CD4-positive, alpha-beta T cell treated with Interleukin-4 for 4 hours (primary cell): ENCODE measurements at regions not wholly inside any gene's neighbourhood (a gene's known extent, or its start where the extent isn't known, plus 50 kb on each side); places are given as distances from the start of the nearest gene placed in this dataset.

Experiments
- DNase-seq: peaks from one replicate; pipeline ENCODE4 v3.0.0-alpha.2; 2020

DNA sequence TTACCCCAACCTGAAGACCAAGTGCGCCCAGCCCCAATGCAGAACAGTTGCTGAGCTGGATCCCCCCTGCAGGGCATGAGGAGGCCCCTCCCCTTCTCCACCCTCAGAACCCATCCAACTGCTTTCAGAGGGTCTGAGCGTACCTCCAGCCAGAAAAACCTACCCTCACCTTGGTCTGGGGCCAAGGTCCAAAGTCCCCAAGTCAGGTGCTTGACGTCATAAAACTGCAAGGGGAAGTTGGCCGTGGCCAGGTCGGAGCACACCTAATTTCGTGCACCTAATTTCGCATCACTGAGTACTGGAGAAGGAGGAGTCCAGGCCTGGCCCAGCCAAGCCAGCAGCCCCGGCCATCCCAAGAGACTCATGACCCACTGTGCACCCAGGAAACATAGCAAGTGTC lies 289.8 kb downstream of the CTTN start:
- no peak for DNase-seq

DNA sequence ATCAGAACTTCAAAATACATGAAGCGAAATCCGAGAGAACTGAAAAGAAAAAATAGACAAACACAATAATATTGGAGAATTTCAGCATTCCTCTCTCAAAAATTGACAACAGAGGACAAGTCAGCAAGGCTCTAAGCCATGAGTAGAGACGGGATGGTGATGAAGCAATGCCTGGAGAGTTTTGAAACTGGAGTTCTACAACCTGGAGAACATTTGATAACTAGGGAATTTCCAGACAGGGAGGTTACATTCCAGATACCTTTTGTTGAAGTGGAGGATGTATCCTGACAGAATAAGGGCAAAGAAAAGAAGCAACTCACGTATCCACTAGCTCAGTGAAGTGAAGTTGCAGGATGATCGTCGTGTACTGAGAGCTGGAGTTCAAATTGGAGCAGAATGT lies 291.4 kb downstream of the CTTN start:
- no peak for DNase-seq

DNA sequence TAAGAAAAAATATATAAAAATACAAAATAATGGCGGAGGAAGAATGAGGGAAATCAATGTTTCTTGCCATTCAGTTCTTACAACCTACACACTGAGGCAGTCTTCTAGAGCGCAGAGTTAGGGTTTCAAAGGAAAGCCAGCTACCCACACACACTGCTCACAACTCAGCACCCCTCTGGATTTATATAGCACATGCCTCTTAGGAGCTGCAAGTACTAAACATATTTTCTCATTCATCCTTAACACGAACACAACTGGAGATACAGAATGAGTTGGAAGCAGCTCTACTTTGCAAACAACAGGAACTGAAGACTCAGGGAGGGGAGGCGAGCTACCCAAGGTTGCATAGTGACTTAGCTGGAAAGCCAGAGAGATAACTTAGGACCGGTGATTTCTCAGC lies 293.8 kb downstream of the CTTN start:
- no peak for DNase-seq

DNA sequence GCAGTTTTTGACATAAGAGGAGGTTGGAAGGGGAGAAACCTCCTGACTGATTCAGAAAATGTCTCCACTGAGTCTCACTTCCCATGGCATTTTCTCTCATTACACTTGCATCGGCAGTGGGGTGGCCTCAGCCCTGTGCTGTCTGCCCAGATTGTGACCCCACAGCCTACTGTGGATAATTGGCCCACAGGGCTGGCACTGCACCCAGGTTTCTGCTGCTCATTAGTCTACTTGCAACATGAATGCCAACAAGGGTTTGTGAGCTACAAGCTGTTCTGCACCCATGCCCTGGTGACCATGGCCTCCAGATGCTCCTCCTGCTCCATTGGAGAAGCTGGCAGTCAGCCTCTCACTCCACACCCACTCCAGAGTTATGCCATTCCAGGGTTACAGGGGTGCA lies 296.0 kb downstream of the CTTN start:
- DNase-seq, result no peak

DNA sequence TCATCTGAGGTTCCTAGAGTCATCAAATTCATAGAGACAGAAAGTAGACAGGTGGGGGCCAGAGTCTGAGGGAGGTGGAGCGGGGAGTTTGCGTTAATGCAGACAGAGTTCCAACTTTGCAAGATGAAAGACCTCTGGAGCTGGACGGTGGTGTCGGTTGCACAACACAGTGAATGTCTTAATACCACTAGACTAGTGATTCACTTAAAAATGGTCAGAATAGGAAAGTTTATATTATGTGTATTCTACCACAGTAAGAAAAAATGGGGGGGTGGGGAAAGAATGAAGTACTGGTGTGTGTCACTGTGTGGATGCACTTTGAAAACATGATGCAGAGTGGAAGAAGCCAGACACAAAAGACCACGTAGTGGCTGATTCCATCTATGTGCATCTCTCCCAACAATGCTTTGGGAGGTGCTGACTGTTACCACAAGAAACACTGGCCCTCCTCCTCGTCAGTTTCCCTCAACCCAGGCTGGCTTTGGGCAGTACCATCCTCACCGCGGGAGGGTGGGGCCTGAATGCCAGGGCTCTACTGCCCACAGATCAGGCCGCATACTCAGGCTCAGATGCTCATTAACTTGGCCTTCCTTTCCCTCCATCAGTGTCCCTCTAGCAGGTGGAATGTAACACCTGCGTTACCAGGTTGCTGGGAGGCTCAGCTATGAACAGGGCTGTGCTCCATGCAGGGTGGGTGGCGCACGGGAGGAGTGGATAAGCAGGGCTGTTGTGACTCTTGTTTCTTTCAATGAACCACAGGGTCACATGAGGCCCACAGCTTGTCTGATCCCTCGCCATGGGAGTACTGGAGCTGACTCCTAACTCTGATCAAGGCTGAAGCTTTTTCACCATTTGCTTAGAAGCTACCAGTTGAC lies 297.0 kb downstream of the CTTN start:
- DNase-seq, result no peak

DNA sequence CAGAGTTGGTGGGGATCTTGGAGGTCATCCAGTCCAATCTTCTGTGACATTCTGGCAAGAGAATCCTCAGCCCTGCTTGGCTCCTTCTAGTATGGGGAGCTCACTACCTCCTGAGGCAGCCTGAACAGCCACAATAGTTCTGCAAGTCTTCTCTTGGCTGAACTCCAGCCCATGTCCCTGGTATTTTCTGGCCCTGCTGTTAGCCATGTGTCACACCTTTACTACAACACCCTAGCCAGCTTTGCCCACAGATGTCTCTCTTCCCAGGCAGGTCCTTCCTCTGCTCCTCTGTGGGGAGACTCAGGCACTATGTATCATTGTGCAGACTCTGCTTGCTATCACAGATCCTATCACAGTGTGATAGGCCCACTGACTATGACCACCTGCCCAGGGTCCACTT lies 297.7 kb downstream of the CTTN start:
- no peak for DNase-seq

DNA sequence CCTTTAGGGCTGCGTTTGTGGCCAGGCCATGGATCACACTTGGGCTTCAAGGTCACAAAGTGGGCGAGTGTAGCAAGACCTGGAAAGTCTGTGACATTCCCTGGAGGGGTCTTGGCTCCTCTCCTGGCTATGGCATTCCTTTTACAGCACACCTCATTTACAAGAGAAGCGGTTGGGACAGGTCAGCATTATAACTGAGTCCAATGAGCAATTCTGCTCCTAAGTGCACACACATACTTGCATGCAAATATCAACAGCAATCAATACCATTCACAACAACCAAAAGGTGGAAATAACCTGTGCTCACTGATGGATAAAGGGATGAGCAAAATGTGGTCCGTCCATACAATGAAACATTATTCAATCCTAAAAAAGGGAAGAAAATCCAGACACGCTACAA lies 298.2 kb downstream of the CTTN start:
- no peak for DNase-seq

DNA sequence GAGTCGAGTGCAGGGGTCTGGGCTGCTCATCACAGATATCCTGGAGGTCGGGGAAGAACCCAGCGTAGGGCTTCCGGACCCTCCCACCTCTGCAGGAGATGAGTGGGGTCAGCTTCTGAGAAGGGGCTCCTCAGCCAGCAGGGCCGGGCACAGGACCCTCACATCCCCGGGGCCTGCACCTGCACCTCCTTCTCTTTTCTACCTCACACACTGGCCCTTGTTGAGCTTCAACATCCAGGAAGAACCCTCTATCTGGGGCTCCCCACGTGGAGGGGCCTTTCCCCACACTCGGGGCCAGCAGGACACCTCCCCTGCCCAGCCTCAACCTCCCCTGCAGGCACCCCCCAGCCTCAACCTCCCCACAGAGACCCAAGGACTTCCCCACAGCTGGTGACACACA lies 299.4 kb downstream of the CTTN start:
- no peak for DNase-seq

DNA sequence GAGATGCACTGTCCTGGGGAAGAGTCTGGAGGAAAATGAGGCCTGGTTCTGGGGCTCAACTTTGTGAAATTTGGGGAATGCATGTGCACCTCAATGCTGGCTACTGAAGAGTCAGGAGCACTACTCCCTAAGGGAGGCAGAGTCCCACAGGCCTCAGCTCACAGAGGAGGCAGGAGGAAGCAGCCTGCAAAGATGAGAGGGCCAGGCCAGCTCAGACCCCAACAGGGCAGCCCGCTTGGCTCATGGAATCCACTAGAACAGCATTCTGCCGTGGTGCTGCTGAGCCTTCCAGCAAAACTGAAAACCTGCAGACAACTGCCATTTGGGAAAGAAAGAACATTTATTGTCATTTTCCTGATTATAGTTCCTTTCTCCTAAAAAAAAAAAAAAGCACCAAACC lies 300.5 kb downstream of the CTTN start:
- DNase-seq, result no peak

DNA sequence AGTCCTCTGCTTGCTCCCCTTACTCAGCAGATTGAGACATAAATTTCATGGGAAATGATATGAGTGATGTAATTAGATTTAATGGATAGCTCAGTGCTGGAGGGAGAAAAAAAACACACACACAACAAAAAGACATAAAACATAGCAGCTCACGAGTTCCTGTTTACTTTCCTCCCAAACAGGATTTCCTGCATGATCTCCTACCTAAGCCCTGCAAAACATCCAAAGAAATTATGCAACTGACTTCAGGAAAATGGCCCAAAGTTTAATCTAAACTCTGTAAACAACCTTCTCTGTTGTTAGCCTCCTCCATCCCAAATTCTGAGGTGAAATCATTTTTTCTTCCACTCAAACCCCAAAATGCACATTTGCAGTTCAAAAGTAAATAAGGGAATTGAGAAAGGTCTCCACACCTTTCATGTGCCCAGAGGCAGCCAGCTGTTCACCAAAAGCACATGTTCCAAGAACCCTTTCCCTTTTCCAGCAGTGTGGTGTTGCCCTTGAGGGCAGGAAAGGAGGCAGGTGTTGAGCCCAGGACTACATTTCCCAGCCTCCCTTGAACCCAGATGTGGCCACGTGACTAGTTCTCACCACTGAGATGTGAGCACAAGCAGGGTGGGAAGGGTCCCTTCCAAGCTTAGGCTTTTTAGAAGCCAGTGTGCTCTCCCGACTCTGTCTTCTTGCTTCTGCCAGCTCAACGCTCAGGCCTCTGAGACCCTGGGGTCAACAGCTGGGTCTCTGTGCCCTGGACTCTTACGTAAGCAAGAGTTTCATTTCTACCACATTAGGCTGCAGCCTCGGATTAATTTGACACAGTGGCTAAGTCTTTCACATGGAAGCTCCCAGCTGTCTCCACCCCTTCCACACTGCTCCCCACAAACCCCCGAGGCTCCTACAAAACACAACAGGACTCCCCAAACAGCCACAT lies 301.2 kb downstream of the CTTN start:
- DNase-seq, result no peak

DNA sequence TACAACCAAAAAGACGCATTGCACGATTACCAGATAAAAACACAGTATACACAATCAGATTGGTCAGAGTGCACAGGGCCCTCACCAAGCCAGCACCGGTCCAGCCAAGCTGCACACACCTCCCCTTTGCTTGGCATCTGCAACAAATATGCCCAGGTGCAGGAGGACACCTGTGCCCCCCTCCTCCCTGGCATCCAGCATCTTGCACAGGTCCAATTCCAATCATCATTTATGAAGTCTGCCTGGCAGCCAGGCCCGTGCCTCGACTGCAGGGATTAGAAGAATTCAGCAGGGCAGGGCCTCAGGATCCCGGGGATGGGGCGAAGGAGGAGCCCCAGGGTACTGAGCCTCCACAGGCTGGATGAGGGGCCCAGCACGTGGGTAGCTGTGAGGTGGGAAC lies 302.1 kb downstream of the CTTN start:
- DNase-seq, result no peak

DNA sequence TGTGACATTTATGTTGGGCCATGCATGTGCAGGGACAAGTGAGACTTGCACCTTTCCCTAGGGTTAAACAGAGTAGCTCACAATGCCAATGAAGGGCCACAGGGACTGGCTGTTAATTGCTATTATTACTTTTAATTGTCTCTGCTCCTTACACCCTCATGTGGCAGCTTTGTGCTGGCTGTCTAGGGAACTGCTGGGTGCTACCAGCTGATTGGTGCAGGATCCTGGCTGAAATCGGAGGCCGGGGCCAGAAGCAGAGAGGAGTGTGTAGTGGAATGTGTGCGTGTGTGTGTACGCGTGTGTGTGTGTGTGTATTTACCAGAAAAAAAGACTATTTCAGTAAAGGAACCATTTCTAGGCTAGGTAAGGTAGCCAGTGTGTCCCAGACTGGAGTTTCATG lies 302.5 kb downstream of the CTTN start:
- DNase-seq, result no peak

DNA sequence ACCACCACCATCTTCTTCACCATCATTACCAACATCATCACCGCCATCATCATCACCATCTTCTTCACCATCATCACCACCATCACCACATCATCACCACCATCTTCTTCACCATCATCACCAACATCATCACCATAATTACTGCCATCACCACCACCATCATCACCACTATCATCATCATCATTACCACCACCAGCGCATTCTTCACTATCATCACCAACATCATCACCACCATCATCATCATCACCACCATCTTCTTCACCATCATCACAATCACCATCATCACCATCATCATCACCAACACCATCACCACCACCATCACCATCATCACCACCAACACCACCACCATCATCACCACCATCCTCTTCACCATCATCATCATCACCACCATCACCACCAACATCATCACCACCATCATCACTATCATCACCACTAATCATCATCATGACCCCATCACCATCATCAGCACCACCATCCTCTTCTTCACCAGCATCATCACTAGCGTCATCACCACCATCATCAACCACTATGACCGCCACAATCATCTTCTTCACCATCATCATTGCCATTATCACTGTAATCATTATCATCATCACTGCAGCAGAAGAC lies 303.8 kb downstream of the CTTN start:
- no peak for DNase-seq

DNA sequence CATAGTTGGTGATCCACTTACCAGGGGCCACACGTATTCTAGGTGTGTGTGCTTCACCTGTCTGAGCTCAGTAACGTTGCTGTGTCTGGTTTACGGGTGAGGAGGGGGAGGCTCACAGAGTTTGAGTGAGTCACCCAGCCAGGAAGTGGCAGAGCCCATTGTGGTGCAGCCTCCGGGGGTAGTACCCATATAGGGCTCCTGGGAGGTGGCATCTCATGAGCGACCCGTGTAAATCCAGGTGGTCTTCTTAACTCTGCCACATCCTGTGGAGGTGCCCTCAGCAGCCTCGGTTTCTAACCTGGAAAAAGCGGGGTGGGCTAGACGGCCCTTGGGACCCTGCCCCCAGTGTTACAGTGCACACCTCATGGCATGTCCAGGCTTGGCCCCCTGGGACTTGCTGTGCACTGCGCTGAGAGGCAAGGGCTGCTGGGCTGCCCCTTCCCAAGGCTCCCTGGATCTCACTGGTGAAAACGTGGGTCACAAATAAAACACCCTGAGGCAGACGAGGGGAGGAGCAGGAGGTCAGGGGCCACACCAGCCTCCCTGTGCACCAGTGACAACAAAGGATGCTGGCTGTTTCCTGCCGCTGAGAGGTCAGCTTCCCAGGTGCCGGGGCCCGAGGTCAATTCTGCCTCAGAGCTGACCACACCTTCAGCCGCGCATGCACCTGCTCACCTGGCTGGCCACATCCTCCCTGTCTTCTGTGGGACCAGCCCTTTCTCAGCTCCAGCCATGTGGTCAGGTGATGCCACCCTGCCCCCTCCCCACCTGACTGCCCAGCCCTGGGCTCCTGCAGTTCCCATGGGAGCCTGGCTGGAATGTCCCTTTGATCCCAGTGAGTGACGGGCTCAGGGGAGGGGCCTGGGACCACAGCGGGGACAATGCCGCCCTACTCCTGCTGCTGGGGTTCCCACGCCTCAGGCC lies 305.1 kb downstream of the CTTN start:
- no peak for DNase-seq

DNA sequence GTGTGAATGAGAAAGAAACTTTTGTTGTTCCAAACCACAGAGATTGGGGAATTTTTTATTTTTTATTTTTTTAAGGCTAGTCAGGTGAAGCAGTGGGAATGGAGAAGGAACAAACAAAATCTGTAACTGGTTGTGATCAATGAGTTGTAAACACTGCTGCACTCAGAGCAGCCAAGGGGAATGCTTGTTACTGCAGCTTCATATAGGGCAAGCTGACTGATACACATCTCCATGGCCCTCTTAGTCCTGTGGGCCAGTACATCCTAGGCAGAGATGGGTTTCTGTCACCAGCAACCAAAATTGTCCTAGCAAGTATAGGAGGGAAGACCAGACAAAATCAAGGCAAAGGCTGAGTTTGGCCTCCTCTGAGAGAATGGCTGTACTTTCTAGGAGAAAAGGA lies 306.8 kb downstream of the CTTN start:
- no peak for DNase-seq

DNA sequence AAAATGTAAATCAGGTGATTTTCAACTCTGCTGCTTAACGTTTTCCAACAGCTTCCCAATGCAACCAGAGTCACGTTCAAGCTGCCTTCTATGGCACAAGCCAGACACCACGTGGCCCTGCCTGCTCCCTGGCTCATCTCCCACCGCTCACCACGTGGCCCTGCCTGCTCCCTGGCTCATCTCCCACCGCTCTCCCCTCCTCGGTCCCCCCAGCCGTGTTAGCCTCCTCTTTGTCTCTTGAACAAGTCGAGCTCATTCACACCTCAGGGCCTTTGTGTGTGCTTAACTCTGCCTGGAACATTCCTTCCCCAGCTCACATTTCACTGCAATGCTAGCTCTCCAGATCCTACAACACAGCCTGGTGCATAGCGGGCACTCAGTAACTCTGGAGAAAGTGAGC lies 307.6 kb downstream of the CTTN start:
- DNase-seq, result no peak

DNA sequence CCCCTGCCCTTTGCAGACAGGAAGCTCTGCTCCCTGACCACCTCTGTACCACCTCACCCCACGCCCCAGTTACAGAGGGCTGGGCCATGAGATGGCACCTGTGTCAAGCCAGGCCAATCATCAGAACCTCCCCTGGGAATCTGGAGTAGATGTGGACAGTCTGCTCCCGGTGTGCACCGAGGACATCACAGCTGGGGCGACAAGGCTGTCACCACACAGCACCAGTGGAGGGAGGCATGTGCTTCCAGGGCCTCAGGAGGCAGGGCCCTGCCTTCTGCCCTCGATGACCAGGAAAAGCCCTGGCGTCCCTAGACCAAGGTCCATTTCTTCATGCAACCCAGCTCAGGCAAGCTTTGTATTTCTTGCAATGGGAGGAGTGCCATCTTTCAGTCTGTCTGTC lies 309.5 kb downstream of the CTTN start:
- no peak for DNase-seq

DNA sequence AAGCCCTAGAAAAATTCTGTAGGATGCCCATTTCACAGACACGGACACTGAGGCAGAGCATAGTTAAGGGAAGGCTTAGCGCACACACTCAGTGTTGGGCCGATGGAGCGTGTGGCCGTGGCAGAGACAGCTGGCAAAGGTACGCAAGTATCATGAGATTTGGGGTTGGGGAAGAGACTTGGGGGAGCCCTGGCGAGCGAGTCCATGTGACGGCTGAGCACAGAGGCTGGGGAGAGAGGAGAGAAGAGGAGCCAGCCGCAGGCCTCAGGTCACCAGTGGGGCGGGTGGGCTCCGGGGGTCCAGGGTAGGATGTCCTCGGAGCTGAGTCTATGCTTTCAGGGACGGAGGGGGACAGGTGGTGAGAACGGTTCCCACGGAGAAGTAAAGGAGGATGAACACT lies 311.3 kb downstream of the CTTN start:
- DNase-seq, result no peak

DNA sequence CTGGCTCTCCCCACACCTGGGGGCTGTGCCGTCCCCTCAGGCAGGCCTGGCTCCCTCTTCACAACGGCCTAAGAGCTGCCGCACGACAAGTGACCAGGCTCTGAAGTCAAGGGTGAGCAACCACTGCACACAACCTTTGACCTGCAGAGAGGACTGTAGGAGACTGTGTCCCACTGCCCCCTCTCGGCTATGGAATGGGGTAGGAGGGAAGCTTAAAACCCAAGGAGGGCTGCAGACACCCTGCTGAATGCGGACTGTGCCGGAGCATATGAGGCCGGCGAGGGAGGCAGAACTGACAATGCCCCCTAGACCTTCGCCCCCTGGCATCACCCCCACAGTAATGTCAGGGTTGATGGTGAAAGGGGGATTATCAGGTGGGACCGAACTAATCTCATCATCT lies 311.9 kb downstream of the CTTN start:
- DNase-seq, result no peak

DNA sequence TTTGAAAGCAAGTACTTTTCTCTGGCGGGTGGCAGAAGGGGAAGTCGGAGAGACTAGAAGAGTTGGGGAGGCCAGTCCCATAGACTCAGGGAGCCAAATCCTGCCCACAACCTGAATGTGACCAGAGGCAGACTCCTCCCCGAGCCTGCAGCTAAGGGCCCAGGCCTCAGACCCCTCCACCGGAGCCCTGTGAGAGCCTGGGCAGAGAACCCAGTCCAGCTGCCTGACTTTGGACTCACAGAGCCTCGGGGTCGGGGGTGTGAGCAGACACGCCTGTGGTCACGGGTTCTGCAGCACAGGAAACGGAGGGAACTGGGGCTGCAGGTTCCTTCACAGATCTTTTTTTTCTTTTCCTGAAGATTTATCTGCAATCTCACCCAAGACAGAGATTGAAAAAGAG lies 312.3 kb downstream of the CTTN start:
- no peak for DNase-seq

DNA sequence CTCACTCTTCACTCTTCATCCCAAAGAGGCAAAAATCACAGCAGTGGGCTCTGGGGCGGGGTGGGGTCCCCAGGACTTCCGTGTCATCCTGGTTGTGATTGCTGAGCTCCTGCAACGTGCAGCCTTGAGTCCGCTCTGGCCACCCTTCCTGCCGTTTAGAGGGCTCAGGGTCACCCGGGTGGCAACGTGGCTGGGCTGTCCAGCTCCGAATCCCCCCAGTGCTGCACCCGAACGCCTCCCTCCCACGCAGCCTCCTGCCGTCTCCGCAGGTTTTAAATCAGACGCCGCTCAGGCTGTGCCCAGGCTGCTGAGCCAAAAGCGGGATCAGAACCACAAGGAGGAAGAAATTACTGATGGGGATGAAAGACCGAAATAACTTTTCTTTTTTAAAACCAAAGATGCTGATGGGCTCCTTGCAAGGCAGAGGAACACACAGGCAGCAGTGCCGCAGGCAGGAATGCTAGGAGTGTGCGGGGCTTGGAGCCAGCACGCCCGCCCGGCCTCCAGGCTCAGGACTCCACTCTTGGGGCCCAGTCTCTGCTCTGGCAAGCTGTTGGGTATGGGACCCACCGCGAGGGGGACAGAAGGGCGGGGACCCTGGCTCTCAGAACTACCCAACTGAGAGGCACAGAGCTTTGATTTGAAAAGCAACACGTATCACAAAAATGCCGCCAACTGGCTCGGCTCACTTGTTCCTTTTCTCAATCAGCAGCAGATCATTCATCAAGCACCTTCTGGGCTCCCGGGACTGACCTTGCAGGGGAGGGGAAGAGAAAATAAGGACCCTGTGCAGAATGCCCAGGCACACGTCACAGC lies 313.0 kb downstream of the CTTN start:
- no peak for DNase-seq

DNA sequence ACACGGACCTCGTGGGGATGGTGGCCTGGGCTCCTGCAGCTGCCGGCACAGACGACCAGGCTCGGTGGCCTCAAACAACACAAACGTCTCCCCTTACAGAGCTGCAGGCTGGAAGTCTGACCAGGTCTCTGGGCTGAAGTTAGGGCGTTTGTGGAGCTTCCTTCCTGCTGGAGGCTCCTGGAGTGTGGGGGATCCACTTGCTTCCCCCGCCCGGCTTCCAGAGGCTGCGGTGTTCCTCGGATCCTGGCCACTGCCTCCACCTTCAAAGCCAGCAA lies 313.5 kb downstream of the CTTN start:
- no peak for DNase-seq
